NCI-H510A treated with DMSO at 0.1 percent for 48 hours (cell line): ENCODE measurements at regions not wholly inside any gene's neighbourhood (a gene's known extent, or its start where the extent isn't known, plus 50 kb on each side); places are given as distances from the start of the nearest gene placed in this dataset.
"Not testable (repeated sequence)": the region's sequence is repeated elsewhere in the genome, so short reads cannot be mapped to it uniquely, and the experiment has no call there.

Experiments used
- DNase-seq: peaks from one replicate; lab custom pipeline; 2025; lab: John Stamatoyannopoulos, UW

GRCh38 chr18:38489721-38490120 is 924.1 kb upstream of the CELF4 start:
- not testable (repeated sequence) for DNase-seq

- no peak for DNase-seq
Observed at GRCh38 chr18:38487521-38487920, 921.9 kb upstream of the CELF4 start.

GRCh38 chr18:38483326-38483725 is 917.7 kb upstream of the CELF4 start:
- no peak for DNase-seq

GRCh38 chr18:38481576-38481975 is 916.0 kb upstream of the CELF4 start:
- DNase-seq: no peak

- no peak for DNase-seq
Observed at GRCh38 chr18:38475686-38476085, 910.1 kb upstream of the CELF4 start.

GRCh38 chr18:38473535-38473934 is 907.9 kb upstream of the CELF4 start:
- no peak for DNase-seq

GRCh38 chr18:38470421-38470820 is 904.8 kb upstream of the CELF4 start:
- DNase-seq: no peak

- no peak for DNase-seq
Observed at GRCh38 chr18:38466426-38466825, 900.8 kb upstream of the CELF4 start.

GRCh38 chr18:38464024-38464423 is 898.4 kb upstream of the CELF4 start:
- no peak for DNase-seq

- DNase-seq: no peak
Observed at GRCh38 chr18:38460657-38461056, 895.1 kb upstream of the CELF4 start.

- no peak for DNase-seq
Observed at GRCh38 chr18:38459131-38459994, 893.8 kb upstream of the CELF4 start.

- no peak for DNase-seq
Observed at GRCh38 chr18:38458698-38459097, 893.1 kb upstream of the CELF4 start.

- DNase-seq: no peak
Observed at GRCh38 chr18:38456253-38456652, 890.7 kb upstream of the CELF4 start.

- no peak for DNase-seq
Observed at GRCh38 chr18:38454764-38455469, 889.3 kb upstream of the CELF4 start.

- DNase-seq: peak; percentile 93
Observed at GRCh38 chr18:38453880-38454279, 888.3 kb upstream of the CELF4 start.

GRCh38 chr18:38450876-38451275 is 885.3 kb upstream of the CELF4 start:
- DNase-seq: no peak

GRCh38 chr18:38445804-38446145 is 880.2 kb upstream of the CELF4 start:
- DNase-seq: no peak

GRCh38 chr18:38444971-38445803 is 879.6 kb upstream of the CELF4 start:
- DNase-seq: no peak

GRCh38 chr18:38427736-38428135 is 862.1 kb upstream of the CELF4 start:
- no peak for DNase-seq

GRCh38 chr18:38427234-38427633 is 861.6 kb upstream of the CELF4 start:
- DNase-seq: no peak

- DNase-seq: no peak
Observed at GRCh38 chr18:38421872-38422615, 856.4 kb upstream of the CELF4 start.

GRCh38 chr18:38421021-38421420 is 855.4 kb upstream of the CELF4 start:
- no peak for DNase-seq
